ENCODE measurements at regions not wholly inside any gene's neighbourhood (a gene's known extent, or its start where the extent isn't known, plus 50 kb on each side); places are given as distances from the start of the nearest gene placed in this dataset.
"Not testable (repeated sequence)": the region's sequence is repeated elsewhere in the genome, so short reads cannot be mapped to it uniquely, and the experiment has no call there.

DNA sequence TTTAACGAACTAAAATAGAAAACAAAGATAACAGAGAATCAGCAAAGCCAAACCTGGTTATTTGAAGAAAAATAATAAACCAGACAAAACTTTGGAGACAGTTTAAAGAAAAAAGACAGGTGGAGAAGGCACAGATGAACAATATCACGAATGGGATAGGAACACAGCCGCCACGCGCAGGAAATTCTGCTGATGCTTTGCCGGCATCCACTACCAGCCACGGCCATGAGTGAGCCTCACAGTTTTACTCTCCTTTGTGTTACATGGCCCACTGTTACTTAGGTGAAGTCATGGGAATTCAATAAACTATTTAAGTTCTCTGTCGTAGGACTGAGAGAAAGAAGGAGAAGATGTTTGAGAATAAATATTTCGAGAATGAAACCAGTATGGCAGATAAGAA is 503.4 kb downstream of the TTLL7 start:
- Histone ChIP-seq H3K9me3 (no peaks in the 10 kb centered on the region), H3K27ac (no peak overlapping the region), H3K27me3 (no peaks in the 10 kb centered on the region), H3K4me1 (no peaks in the 10 kb centered on the region), H3K4me3 (no peak overlapping the region), H3K36me3 (no peaks in the 10 kb centered on the region)
- DNase-seq (ENCODE audit: low spot score in 2 of 2), result no peak
- intact Hi-C loops (cut with DNase I; ENCODE audit: low total_unique reads), result no loop called here
- TF ChIP-seq POLR2AphosphoS5 (IDR thresholded peaks at IDR 0.05) (no peak), POLR2A (IDR thresholded peaks at IDR 0.05) (no peak)
- TF ChIP-seq, protein P1, sequence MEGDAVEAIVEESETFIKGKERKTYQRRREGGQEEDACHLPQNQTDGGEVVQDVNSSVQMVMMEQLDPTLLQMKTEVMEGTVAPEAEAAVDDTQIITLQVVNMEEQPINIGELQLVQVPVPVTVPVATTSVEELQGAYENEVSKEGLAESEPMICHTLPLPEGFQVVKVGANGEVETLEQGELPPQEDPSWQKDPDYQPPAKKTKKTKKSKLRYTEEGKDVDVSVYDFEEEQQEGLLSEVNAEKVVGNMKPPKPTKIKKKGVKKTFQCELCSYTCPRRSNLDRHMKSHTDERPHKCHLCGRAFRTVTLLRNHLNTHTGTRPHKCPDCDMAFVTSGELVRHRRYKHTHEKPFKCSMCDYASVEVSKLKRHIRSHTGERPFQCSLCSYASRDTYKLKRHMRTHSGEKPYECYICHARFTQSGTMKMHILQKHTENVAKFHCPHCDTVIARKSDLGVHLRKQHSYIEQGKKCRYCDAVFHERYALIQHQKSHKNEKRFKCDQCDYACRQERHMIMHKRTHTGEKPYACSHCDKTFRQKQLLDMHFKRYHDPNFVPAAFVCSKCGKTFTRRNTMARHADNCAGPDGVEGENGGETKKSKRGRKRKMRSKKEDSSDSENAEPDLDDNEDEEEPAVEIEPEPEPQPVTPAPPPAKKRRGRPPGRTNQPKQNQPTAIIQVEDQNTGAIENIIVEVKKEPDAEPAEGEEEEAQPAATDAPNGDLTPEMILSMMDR (IDR thresholded peaks at IDR 0.05), result no peak

DNA sequence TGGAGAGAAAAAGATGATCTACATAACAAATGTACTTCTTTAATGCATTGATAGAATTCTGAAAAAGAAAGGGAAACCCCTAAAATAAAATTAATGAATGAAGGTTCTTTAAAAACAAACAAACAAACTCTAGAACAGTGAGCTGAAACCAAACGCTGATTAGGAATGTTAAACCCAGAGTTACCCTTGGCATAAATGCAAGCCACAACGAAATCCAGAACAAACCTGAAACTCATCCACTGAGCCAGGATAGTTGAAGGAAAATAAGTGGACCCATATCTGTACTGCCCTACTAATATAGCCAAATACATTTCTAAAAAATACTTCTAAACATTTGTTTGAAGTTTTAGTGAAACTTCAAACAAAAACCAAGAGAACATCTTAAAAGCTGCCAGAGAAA is 505.3 kb downstream of the TTLL7 start:
- Histone ChIP-seq H3K4me3 (no peak overlapping the region), H3K4me1 (no peaks in the 10 kb centered on the region), H3K9me3 (no peaks in the 10 kb centered on the region), H3K27me3 (no peaks in the 10 kb centered on the region), H3K36me3 (no peaks in the 10 kb centered on the region), H3K27ac (no peak overlapping the region)
- intact Hi-C loops (cut with DNase I; ENCODE audit: low total_unique reads), result no loop called here
- no peak for DNase-seq (ENCODE audit: low spot score in 2 of 2)
- TF ChIP-seq, protein P1 (IDR thresholded peaks at IDR 0.05), result no peak
- no peak for TF ChIP-seq POLR2AphosphoS5 (IDR thresholded peaks at IDR 0.05)
- no peak for TF ChIP-seq POLR2A (IDR thresholded peaks at IDR 0.05)

- H3K9me3 ChIP-seq, result no peaks in the 10 kb centered on the region
- H3K4me3 ChIP-seq, result no peak overlapping the region
- H3K4me1 ChIP-seq, result no peaks in the 10 kb centered on the region
- no peak overlapping the region for H3K27ac ChIP-seq
- no peaks in the 10 kb centered on the region for H3K36me3 ChIP-seq
- no peak for DNase-seq (ENCODE audit: low spot score in 2 of 2)
- H3K27me3 ChIP-seq, result no peaks in the 10 kb centered on the region
- TF ChIP-seq, protein P1 (IDR thresholded peaks at IDR 0.05), result no peak
- TF ChIP-seq POLR2AphosphoS5 (IDR thresholded peaks at IDR 0.05) (no peak), POLR2A (IDR thresholded peaks at IDR 0.05) (no peak)
- intact Hi-C loops (cut with DNase I; ENCODE audit: low total_unique reads), result no loop called here
These were observed 507.0 kb downstream of the TTLL7 start for GRCh38 chr1:83491930-83492329.

DNA sequence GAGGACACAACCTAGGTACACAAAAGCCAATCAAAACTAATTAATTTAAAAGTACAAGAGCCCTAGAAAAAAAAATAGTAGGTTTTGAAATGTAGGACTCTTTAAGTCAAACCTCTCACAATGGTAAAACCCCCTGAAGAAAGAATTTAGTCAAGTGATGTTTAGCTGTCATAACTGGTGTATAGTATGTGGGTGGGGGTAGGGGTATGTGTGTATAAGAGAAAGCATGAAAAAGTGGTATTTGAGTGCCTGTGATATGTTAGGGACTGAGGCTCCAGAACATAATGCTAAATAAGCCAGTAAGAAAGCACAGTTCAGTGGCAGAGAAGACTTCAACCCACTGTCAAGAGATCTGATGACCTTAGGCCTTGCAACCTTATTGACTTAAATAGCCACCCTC is 507.9 kb downstream of the TTLL7 start:
- no peaks in the 10 kb centered on the region for H3K27me3 ChIP-seq
- no peak overlapping the region for H3K4me3 ChIP-seq
- TF ChIP-seq POLR2AphosphoS5 (IDR thresholded peaks at IDR 0.05) (no peak), POLR2A (IDR thresholded peaks at IDR 0.05) (no peak)
- TF ChIP-seq, protein P1 (IDR thresholded peaks at IDR 0.05), result no peak
- no peaks in the 10 kb centered on the region for H3K4me1 ChIP-seq
- H3K36me3 ChIP-seq, result no peaks in the 10 kb centered on the region
- no peaks in the 10 kb centered on the region for H3K9me3 ChIP-seq
- no peak overlapping the region for H3K27ac ChIP-seq
- intact Hi-C loops (cut with DNase I; ENCODE audit: low total_unique reads), result no loop called here
- DNase-seq (ENCODE audit: low spot score in 2 of 2), result no peak

GRCh38 chr1:83488105-83488504 is 510.8 kb downstream of the TTLL7 start:
- H3K9me3 ChIP-seq; DNase-seq (ENCODE audit: low spot score in 2 of 2); H3K36me3 ChIP-seq; H3K4me1 ChIP-seq; H3K4me3 ChIP-seq; H3K27me3 ChIP-seq; intact Hi-C loops (cut with DNase I; ENCODE audit: low total_unique reads); H3K27ac ChIP-seq: not testable (repeated sequence)

DNA sequence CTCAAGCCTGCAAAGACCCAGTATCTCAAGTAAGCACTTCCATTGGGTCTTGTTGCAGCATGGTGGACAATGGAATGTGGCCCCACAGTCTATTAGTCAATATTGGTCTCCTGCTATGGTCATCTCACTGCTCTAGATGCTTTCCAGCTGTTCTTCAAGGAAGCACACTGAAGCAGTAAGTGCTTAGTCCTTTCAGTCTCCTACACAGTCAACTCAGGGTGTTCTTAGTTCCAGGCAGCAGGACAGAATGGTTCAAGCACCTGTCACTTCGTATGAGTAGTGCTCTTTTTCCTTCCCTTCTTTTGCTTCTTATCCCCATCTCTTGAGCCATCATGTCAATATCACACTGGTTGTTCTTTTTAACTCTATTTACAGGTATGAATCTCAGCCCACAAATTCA is 511.5 kb downstream of the TTLL7 start:
- H3K4me1 ChIP-seq; intact Hi-C loops (cut with DNase I; ENCODE audit: low total_unique reads); H3K4me3 ChIP-seq; H3K27ac ChIP-seq; H3K27me3 ChIP-seq; H3K9me3 ChIP-seq; H3K36me3 ChIP-seq; DNase-seq (ENCODE audit: low spot score in 2 of 2): not testable (repeated sequence)

GRCh38 chr1:83485314-83486019 is 513.5 kb downstream of the TTLL7 start:
- H3K4me3 ChIP-seq; H3K9me3 ChIP-seq; H3K36me3 ChIP-seq; H3K27me3 ChIP-seq; intact Hi-C loops (cut with DNase I; ENCODE audit: low total_unique reads); DNase-seq (ENCODE audit: low spot score in 2 of 2); H3K4me1 ChIP-seq; H3K27ac ChIP-seq: not testable (repeated sequence)

- H3K27ac ChIP-seq; H3K4me1 ChIP-seq; H3K9me3 ChIP-seq; DNase-seq (ENCODE audit: low spot score in 2 of 2); H3K4me3 ChIP-seq; H3K36me3 ChIP-seq; H3K27me3 ChIP-seq; intact Hi-C loops (cut with DNase I; ENCODE audit: low total_unique reads): not testable (repeated sequence)
These were observed 517.6 kb downstream of the TTLL7 start for GRCh38 chr1:83481284-83481683.

DNA sequence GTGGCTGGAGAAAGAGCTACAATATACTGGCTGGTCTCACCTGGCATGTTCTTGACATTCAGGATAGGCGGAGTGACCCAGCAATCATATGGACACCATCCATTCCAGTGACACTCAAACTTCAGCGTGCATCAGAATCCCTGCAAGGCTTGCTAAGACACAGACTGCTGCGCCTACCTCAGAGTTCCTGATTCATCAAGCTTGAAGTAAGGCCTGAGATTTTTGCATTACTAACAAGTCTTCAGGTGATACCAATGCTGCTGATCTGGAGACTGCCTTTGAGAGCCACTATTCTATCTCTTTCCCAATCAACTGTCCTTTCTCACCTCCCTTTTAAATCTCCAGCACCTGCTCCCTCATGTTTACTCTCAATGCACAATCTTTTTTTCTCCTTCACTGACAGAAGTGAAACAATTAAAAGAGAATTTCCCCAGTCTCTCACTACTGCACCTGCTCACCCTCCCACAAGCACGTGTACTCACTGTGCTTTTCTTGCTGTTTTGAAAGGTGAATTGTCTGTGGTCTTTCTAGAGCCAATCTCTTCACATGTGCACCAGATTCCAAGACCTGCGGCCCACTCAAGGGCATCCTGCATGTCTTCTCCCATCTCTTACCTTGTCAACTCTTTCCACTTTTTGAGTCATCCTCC is 519.2 kb downstream of the TTLL7 start:
- DNase-seq (ENCODE audit: low spot score in 2 of 2); H3K4me1 ChIP-seq; intact Hi-C loops (cut with DNase I; ENCODE audit: low total_unique reads); H3K9me3 ChIP-seq; H3K27ac ChIP-seq; H3K27me3 ChIP-seq; H3K36me3 ChIP-seq; H3K4me3 ChIP-seq: not testable (repeated sequence)
